Keratinocyte (primary cell): ENCODE measurements at regions not wholly inside any gene's neighbourhood (a gene's known extent, or its start where the extent isn't known, plus 50 kb on each side); places are given as distances from the start of the nearest gene placed in this dataset.

ENCODE experiments used
- DNase-seq: peaks from one replicate; pipeline ENCODE4 v3.0.0-alpha.2; 2011; ENCODE audit warnings: low read depth, missing footprints, low spot score
- FAIRE-seq: peaks from 2 replicates; lab custom pipeline; 2011; peaks lifted over from hg19 to GRCh38; lab: Jason Lieb, UNC
- H2AFZ ChIP-seq: 2 replicates; pipeline ENCODE4 v1.6.0; 2012; ENCODE audit warnings: low read length, control low read depth, inconsistent platforms; ENCODE audit not compliant: control insufficient read depth
- H3K27ac ChIP-seq: 2 replicates; pipeline ENCODE4 v1.5.1; 2011; ENCODE audit warnings: low read length; ENCODE audit not compliant: control insufficient read depth, insufficient read depth
- H3K27me3 ChIP-seq: 3 replicates; pipeline ENCODE4 v1.6.0; 2011; ENCODE audit warnings: low read length; ENCODE audit not compliant: control insufficient read depth, insufficient read depth; ENCODE audit errors: extremely low read depth
- H3K36me3 ChIP-seq, 2 experiments: 2 replicates in 1 of 2; 3 replicates in 1 of 2; pipeline ENCODE4 v1.5.1; 2011; ENCODE audit warnings: low read length in 2 of 2, mild to moderate bottlenecking in 1 of 2; ENCODE audit not compliant: control insufficient read depth in 2 of 2, insufficient read depth in 2 of 2; ENCODE audit errors: extremely low read depth in 1 of 2
- H3K4me1 ChIP-seq: 3 replicates; pipeline ENCODE4 v1.5.1; 2011; ENCODE audit warnings: low read length; ENCODE audit not compliant: control insufficient read depth, insufficient read depth; ENCODE audit errors: extremely low read depth
- H3K4me2 ChIP-seq: 3 replicates; pipeline ENCODE4 v1.6.0; 2011; ENCODE audit warnings: low read depth, low read length; ENCODE audit not compliant: control insufficient read depth, insufficient read depth; ENCODE audit errors: extremely low read depth
- H3K4me3 ChIP-seq, 3 experiments: fragments of 200-600 bp in 1 of 3; sonication (generic) in 1 of 3; 2 replicates in 2 of 3; 3 replicates in 1 of 3; pipeline ENCODE4 v1.5.1; 2011 to 2016; ENCODE audit warnings: low read length in 3 of 3, mild to moderate bottlenecking in 3 of 3, control low read depth in 2 of 3, inconsistent platforms in 1 of 3, low read depth in 1 of 3, mixed read lengths in 1 of 3, mixed run types in 1 of 3, moderate library complexity in 1 of 3; ENCODE audit not compliant: control insufficient read depth in 2 of 3, insufficient read depth in 2 of 3; ENCODE audit errors: extremely low read depth in 1 of 3
- H3K79me2 ChIP-seq: 2 replicates; pipeline ENCODE4 v1.6.0; 2012; ENCODE audit warnings: low read length; ENCODE audit not compliant: control insufficient read depth, insufficient read depth
- H3K9ac ChIP-seq: 3 replicates; pipeline ENCODE4 v1.6.0; 2011; ENCODE audit warnings: low read length; ENCODE audit not compliant: control insufficient read depth, insufficient read depth; ENCODE audit errors: extremely low read depth
- H3K9me1 ChIP-seq: 3 replicates; pipeline ENCODE4 v1.6.0; 2011; ENCODE audit warnings: low read length; ENCODE audit not compliant: control insufficient read depth, insufficient read depth; ENCODE audit errors: extremely low read depth
- H3K9me3 ChIP-seq: 2 replicates; pipeline ENCODE4 v1.5.1; 2012; ENCODE audit warnings: low read depth, low read length; ENCODE audit not compliant: control insufficient read depth
- H4K20me1 ChIP-seq: 3 replicates; pipeline ENCODE4 v1.6.0; 2011; ENCODE audit warnings: low read length; ENCODE audit not compliant: control insufficient read depth, insufficient read depth; ENCODE audit errors: extremely low read depth
- CTCF ChIP-seq, 3 experiments: IDR thresholded peaks in 1 of 3; conservative IDR thresholded peaks in 1 of 3; optimal IDR thresholded peaks in 1 of 3; 2 replicates in 2 of 3; 3 replicates in 1 of 3; pipeline versions ENCODE3 to v1.5.1; 2011; ENCODE audit warnings: low read length in 3 of 3, mild to moderate bottlenecking in 3 of 3, moderate library complexity in 2 of 3, control low read depth in 1 of 3, inconsistent platforms in 1 of 3; ENCODE audit not compliant: insufficient read depth in 2 of 3; ENCODE audit errors: extremely low read depth in 1 of 3
- EZH2 ChIP-seq: IDR thresholded peaks from one replicate; pipeline ENCODE4 v1.6.1; 2012; ENCODE audit warnings: inconsistent platforms, mild to moderate bottlenecking, low read length, moderate library complexity
- dilution Hi-C: fragments of 300-500 bp; cut with MboI; formaldehyde crosslinking; loops from one replicate; pipeline ENCODE4 v1.7.0; 2020; ENCODE audit warnings: low sequenced_read_pairs; ENCODE audit not compliant: extremely low pct_ligation_motif_present

GRCh38 chr4:125112536-125112935, 202.2 kb upstream of the FAT4 start:
- H3K9me3 ChIP-seq = no peaks in the 10 kb centered on the region
- H4K20me1 ChIP-seq = no peaks in the 10 kb centered on the region
- H2AFZ ChIP-seq = no peak overlapping the region
- dilution Hi-C loops = no loop called here
- no peak for TF ChIP-seq EZH2
- no peak for TF ChIP-seq CTCF (optimal IDR thresholded peaks at IDR 0.05 in 1 of 3, IDR thresholded peaks at IDR 0.05 in 1 of 3, conservative IDR thresholded peaks at IDR 0.05 in 1 of 3; ENCODE audit: extremely low read depth in 1 of 3, insufficient read depth in 2 of 3, low read length in 3 of 3)
- FAIRE-seq = no peak
- no peaks in the 10 kb centered on the region for H3K36me3 ChIP-seq
- H3K27ac ChIP-seq = no peak overlapping the region
- H3K9me1 ChIP-seq = no peaks in the 10 kb centered on the region
- no peak for DNase-seq
- no peaks in the 10 kb centered on the region for H3K4me1 ChIP-seq
- no peak overlapping the region for H3K4me2 ChIP-seq
- no peaks in the 10 kb centered on the region for H3K79me2 ChIP-seq
- no peaks in the 10 kb centered on the region for H3K27me3 ChIP-seq
- H3K4me3 ChIP-seq = no peak overlapping the region
- H3K9ac ChIP-seq = no peak overlapping the region

- H3K4me1 ChIP-seq = no peaks in the 10 kb centered on the region
- H3K9me1 ChIP-seq = no peaks in the 10 kb centered on the region
- TF ChIP-seq CTCF (optimal IDR thresholded peaks at IDR 0.05 in 1 of 3, IDR thresholded peaks at IDR 0.05 in 1 of 3, conservative IDR thresholded peaks at IDR 0.05 in 1 of 3; ENCODE audit: extremely low read depth in 1 of 3, insufficient read depth in 2 of 3, low read length in 3 of 3) (no peak), EZH2 (no peak)
- dilution Hi-C loops = no loop called here
- H3K9ac ChIP-seq = no peak overlapping the region
- H3K4me2 ChIP-seq = no peak overlapping the region
- H3K36me3 ChIP-seq = no peaks in the 10 kb centered on the region
- H3K27me3 ChIP-seq = no peaks in the 10 kb centered on the region
- no peak for DNase-seq
- no peaks in the 10 kb centered on the region for H3K9me3 ChIP-seq
- no peak overlapping the region for H3K27ac ChIP-seq
- no peaks in the 10 kb centered on the region for H3K79me2 ChIP-seq
- FAIRE-seq = no peak
- H2AFZ ChIP-seq = no peak overlapping the region
- H4K20me1 ChIP-seq = no peaks in the 10 kb centered on the region
- H3K4me3 ChIP-seq = no peak overlapping the region
Measured at GRCh38 chr4:125111323-125111722, 203.4 kb upstream of the FAT4 start.
